PC-9 (cell line): ENCODE measurements at regions not wholly inside any gene's neighbourhood (a gene's known extent, or its start where the extent isn't known, plus 50 kb on each side); places are given as distances from the start of the nearest gene placed in this dataset.

Source experiments
- BruUV-seq: library from RNA; stranded (reverse); fragments of 400-500 nt; replicated peaks from 2 replicates; lab custom pipeline; 2021; lab: Mats Ljungman, UMichigan
- CTCF ChIA-PET: fragments of 300-600 bp; sonication (Branson Sonifier 250); formaldehyde crosslinking; loops from one replicate; lab custom pipeline; 2022; ENCODE audit warnings: antibody characterized with exemption; lab: Charles Lee
- POLR2A ChIA-PET: fragments of 300-600 bp; sonication (Branson Sonifier 250); formaldehyde crosslinking; loops from one replicate; lab custom pipeline; 2022; ENCODE audit warnings: antibody characterized with exemption; ENCODE audit not compliant: unreplicated experiment; lab: Charles Lee
- DNase-seq, 2 experiments: peaks; one replicate each; pipeline versions ENCODE4 v3.0.0 to v3.0.0-alpha.2; 2015 to 2022; ENCODE audit warnings: mixed read lengths in 1 of 2
- H2AFZ ChIP-seq: fragments of 200-600 bp; sonication (generic); 2 replicates; pipeline ENCODE4 v1.8.1; 2017; ENCODE audit warnings: antibody characterized with exemption
- H3F3A ChIP-seq: fragments of 200-600 bp; sonication (generic); 2 replicates; pipeline ENCODE4 v1.8.1; 2017; ENCODE audit warnings: antibody characterized with exemption, mild to moderate bottlenecking, low read depth; ENCODE audit not compliant: insufficient read depth
- H3K27ac ChIP-seq: fragments of 200-600 bp; sonication (generic); 2 replicates; pipeline ENCODE4 v1.6.1; 2016; ENCODE audit warnings: mixed run types
- H3K27me3 ChIP-seq: fragments of 200-600 bp; sonication (generic); 2 replicates; pipeline ENCODE4 v1.6.1; 2016; ENCODE audit warnings: low read depth, mixed run types; ENCODE audit not compliant: insufficient read depth
- H3K36me3 ChIP-seq: fragments of 200-600 bp; sonication (generic); 2 replicates; pipeline ENCODE4 v1.6.1; 2016; ENCODE audit warnings: low read depth, mixed run types
- H3K4me1 ChIP-seq: fragments of 200-600 bp; sonication (generic); replicated peaks from 2 replicates; pipeline ENCODE4 v1.6.1; 2016; ENCODE audit warnings: mixed run types; ENCODE audit not compliant: insufficient read depth
- H3K4me2 ChIP-seq: fragments of 200-600 bp; sonication (generic); 2 replicates; pipeline ENCODE4 v1.6.1; 2017; ENCODE audit warnings: mixed run types
- H3K4me3 ChIP-seq: fragments of 200-600 bp; sonication (generic); 2 replicates; pipeline ENCODE4 v1.6.1; 2016; ENCODE audit warnings: mixed run types
- H3K79me2 ChIP-seq: fragments of 200-600 bp; sonication (generic); 2 replicates; pipeline ENCODE4 v1.6.1; 2017; ENCODE audit warnings: low read depth, mixed run types
- H3K9me2 ChIP-seq: fragments of 200-600 bp; sonication (generic); 2 replicates; pipeline ENCODE4 v1.8.1; 2017; ENCODE audit warnings: mild to moderate bottlenecking; ENCODE audit not compliant: insufficient read depth
- H3K9me3 ChIP-seq: fragments of 200-600 bp; sonication (generic); 2 replicates; pipeline ENCODE4 v1.8.1; 2016; ENCODE audit warnings: low read depth; ENCODE audit not compliant: insufficient read depth
- H4K20me1 ChIP-seq: fragments of 200-600 bp; sonication (generic); 2 replicates; pipeline ENCODE4 v1.8.1; 2017; ENCODE audit not compliant: insufficient read depth
- EZH2 ChIP-seq: fragments of 200-600 bp; sonication (generic); IDR thresholded peaks from 2 replicates; pipeline ENCODE4 v1.8.0; 2017; ENCODE audit warnings: antibody characterized with exemption, low read depth
- intact Hi-C: fragments of 100-400 bp; cut with micrococcal nuclease; formaldehyde crosslinking; loops from one replicate; pipeline ENCODE4 v1.10.0; 2022; ENCODE audit not compliant: unreplicated experiment
- TF ChIP-seq, protein P1 (sequence below): fragments of 200-600 bp; sonication (generic); conservative IDR thresholded peaks from 2 replicates; pipeline ENCODE4 v1.6.1; 2017; ENCODE audit warnings: mixed run types, antibody characterized with exemption, mild to moderate bottlenecking, moderate library complexity

DNA sequence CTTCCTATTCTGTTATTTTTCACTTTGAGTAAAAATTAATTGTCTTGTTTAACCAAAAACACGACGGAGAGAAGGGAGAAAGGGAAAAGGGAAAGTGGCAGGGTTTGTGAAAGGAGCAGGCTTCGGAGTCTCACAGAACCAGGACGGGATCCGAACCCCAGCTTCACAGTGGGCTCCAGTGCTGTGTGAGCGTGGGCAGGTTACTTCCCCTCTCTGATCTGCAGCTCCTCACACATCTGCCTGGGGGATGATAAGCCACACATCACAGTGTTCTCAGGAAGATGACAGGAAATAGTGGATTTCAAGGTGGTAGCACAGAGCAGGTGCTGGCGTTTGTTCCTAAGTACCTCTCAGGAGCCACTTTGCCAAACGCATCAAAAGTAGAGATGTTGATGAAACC lies 94.2 kb upstream of the GPR26 start:
- Histone ChIP-seq H3K9me3 (no peaks in the 10 kb centered on the region), H3K4me2 (no peak overlapping the region), H2AFZ (no peak overlapping the region), H3K36me3 (no peaks in the 10 kb centered on the region), H3K27me3 (peaks cover 47% of the 10 kb centered on the region), H3K27ac (no peak overlapping the region), H3K79me2 (no peaks in the 10 kb centered on the region), H3F3A (no peaks in the 10 kb centered on the region), H3K4me1 (no peaks in the 10 kb centered on the region), H3K9me2 (no peaks in the 10 kb centered on the region), H4K20me1 (no peaks in the 10 kb centered on the region), H3K4me3 (no peak overlapping the region)
- no peak for DNase-seq
- no TSS peak for BruUV-seq
- TF ChIP-seq EZH2 = no peak
- TF ChIP-seq, protein P1, sequence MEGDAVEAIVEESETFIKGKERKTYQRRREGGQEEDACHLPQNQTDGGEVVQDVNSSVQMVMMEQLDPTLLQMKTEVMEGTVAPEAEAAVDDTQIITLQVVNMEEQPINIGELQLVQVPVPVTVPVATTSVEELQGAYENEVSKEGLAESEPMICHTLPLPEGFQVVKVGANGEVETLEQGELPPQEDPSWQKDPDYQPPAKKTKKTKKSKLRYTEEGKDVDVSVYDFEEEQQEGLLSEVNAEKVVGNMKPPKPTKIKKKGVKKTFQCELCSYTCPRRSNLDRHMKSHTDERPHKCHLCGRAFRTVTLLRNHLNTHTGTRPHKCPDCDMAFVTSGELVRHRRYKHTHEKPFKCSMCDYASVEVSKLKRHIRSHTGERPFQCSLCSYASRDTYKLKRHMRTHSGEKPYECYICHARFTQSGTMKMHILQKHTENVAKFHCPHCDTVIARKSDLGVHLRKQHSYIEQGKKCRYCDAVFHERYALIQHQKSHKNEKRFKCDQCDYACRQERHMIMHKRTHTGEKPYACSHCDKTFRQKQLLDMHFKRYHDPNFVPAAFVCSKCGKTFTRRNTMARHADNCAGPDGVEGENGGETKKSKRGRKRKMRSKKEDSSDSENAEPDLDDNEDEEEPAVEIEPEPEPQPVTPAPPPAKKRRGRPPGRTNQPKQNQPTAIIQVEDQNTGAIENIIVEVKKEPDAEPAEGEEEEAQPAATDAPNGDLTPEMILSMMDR = no peak
- ChIA-PET CTCF (interaction anchor here (0.6 kb wide), 1 partner anchor 941 kb away, joined by 11 read pairs; no protein-coding TSS in a partner anchor), POLR2A (no interaction called here)
- intact Hi-C loops = no loop called here

DNA sequence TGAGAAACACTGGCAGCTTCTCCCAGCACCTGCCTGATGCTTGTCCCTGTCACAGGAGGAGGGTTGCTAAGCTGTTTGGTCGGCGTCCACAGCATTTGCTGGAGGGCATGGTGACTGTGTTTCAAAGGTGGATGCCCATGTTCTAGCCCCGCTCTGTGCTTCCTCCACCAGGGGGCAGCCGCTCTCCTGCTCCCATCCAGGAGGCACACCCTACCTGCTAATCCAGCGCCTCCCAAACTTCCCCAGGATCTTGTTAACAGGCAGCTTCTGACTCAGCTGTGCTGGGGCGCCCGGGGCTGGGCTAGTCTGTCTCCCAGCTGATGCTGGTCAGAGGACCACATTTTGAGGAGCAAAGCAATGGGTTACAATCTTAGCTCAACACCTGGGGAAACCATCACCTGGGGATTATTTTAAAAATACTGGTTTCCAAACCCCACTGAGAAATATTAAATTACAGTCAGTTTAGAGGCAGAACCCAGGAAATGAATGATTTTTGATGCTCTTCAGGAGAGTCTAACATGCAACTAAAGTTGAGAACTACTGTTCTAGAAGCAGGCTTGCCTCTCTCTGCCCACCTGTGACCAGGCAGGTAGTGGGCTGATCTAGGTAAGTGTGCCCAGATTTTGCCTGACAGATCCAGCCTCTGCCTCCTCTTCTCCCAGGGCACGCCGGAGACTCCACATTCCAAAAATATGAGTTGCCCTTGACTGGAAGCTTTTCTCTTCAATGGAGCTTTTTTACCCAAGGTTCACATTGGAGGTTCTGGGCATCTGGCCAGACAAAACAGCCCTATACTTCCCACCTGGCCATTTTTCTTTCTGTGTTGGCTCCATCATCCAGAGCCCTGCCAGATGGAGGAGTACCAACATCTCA lies 92.7 kb upstream of the GPR26 start:
- Histone ChIP-seq H3K9me2 (no peaks in the 10 kb centered on the region), H3K27me3 (peaks cover 33% of the 10 kb centered on the region), H2AFZ (no peak overlapping the region), H3K4me1 (no peaks in the 10 kb centered on the region), H3K36me3 (no peaks in the 10 kb centered on the region), H3K4me2 (no peak overlapping the region), H3K4me3 (no peak overlapping the region), H3K79me2 (no peaks in the 10 kb centered on the region), H3K9me3 (no peaks in the 10 kb centered on the region), H3F3A (no peaks in the 10 kb centered on the region), H3K27ac (no peak overlapping the region), H4K20me1 (no peaks in the 10 kb centered on the region)
- DNase-seq = peak in 1 of 2 experiments; percentile 38
- no TSS peak for BruUV-seq
- TF ChIP-seq, protein P1 = peak; percentile 61
- TF ChIP-seq EZH2 = no peak
- intact Hi-C loops = no loop called here
- CTCF ChIA-PET = no interaction called here
- POLR2A ChIA-PET = no interaction called here

DNA sequence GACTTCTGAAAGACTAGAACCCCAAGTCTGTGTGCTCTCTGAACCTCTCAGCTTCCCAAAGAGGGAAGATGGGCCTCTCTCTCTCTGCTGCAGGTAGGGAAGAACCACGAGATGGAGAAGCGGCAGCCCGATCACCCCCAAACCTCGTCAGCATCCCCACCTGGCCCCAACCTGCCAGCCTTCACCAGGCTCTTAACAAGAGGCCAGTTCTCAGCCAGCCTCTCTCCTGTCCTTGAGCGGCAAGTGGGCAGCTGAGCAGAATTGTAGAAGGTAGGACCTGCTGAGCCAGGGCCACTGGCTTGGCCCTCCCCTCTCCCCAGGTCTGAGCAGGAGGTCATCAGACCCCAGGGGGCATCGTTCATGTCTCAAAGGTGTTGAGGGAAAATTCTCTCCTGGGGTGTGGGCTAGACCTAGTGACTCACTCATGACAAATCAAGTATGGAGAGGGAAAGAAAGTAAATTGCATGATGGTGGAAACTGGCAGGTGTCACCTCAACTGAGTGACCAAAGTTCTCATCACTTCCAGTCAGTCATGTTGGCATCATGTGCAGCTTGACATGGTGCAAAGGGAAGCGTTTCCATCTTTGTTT lies 92.0 kb upstream of the GPR26 start:
- ChIA-PET CTCF (no interaction called here), POLR2A (no interaction called here)
- Histone ChIP-seq H3K9me3 (no peaks in the 10 kb centered on the region), H3K9me2 (no peaks in the 10 kb centered on the region), H3F3A (no peaks in the 10 kb centered on the region), H3K4me1 (no peaks in the 10 kb centered on the region), H3K4me3 (no peak overlapping the region), H2AFZ (no peak overlapping the region), H3K79me2 (no peaks in the 10 kb centered on the region), H3K4me2 (no peak overlapping the region), H3K27ac (no peak overlapping the region), H3K36me3 (no peaks in the 10 kb centered on the region), H3K27me3 (peaks cover 25% of the 10 kb centered on the region), H4K20me1 (no peaks in the 10 kb centered on the region)
- no peak for DNase-seq
- intact Hi-C loops = no loop called here
- TF ChIP-seq, protein P1 = no peak
- no peak for TF ChIP-seq EZH2
- BruUV-seq = no TSS peak
